ENCODE measurements at regions not wholly inside any gene's neighbourhood (a gene's known extent, or its start where the extent isn't known, plus 50 kb on each side); places are given as distances from the start of the nearest gene placed in this dataset.

- TF ChIP-seq POLR2AphosphoS5 (IDR thresholded peaks at IDR 0.05) (no peak), CTCF (IDR thresholded peaks at IDR 0.05) (no peak)
Observed at GRCh38 chrX:134737721-134738369, 59.2 kb downstream of the PABIR2 start.

Data from breast epithelium (tissue), 3 donors.